Mesodermal cell (in vitro differentiated cells): ENCODE measurements at regions not wholly inside any gene's neighbourhood (a gene's known extent, or its start where the extent isn't known, plus 50 kb on each side); places are given as distances from the start of the nearest gene placed in this dataset.

ENCODE experiments used
- H3K27ac ChIP-seq: 2 replicates; pipeline ENCODE4 v1.7.0; 2013; ENCODE audit warnings: mild to moderate bottlenecking, low read depth, low read length, moderate library complexity; ENCODE audit not compliant: severe bottlenecking
- H3K36me3 ChIP-seq: 2 replicates; pipeline ENCODE4 v1.7.1; 2013; ENCODE audit warnings: mild to moderate bottlenecking, low read length, moderate library complexity; ENCODE audit not compliant: control insufficient read depth, insufficient read depth
- H3K4me1 ChIP-seq: one replicate; pipeline ENCODE4 v1.7.1; 2013; ENCODE audit warnings: mild to moderate bottlenecking, low read length; ENCODE audit not compliant: insufficient read depth, control insufficient read depth, poor library complexity, severe bottlenecking
- H3K4me3 ChIP-seq: 2 replicates; pipeline ENCODE4 v1.7.0; 2013; ENCODE audit warnings: low read length, control low read depth, mild to moderate bottlenecking; ENCODE audit not compliant: insufficient read depth, poor library complexity, severe bottlenecking; ENCODE audit errors: extremely low read depth
- H3K9me3 ChIP-seq: 2 replicates; pipeline ENCODE4 v1.7.1; 2013; ENCODE audit warnings: mild to moderate bottlenecking, low read length, moderate library complexity; ENCODE audit not compliant: control insufficient read depth
- WGBS, 2 experiments: methylation state at CpG; one replicate each; pipeline ENCODE4 v1.1.5; 2013; ENCODE audit warnings: missing lambda C conversion rate in 2 of 2; ENCODE audit not compliant: insufficient coverage in 2 of 2; 5-methylcytosine and 5-hydroxymethylcytosine counted together

GRCh38 chr13:44219577-44220548, 153.8 kb upstream of the SERP2 start:
- no peak overlapping the region for H3K27ac ChIP-seq
- H3K4me3 ChIP-seq, result no peak overlapping the region
- no peaks in the 10 kb centered on the region for H3K9me3 ChIP-seq
- no peaks in the 10 kb centered on the region for H3K4me1 ChIP-seq
- 90 to 96% methylated on average over 9 to 12 of the region's 13 CpGs for WGBS, 2 experiments
- no peaks in the 10 kb centered on the region for H3K36me3 ChIP-seq

GRCh38 chr13:44220948-44221347, 152.7 kb upstream of the SERP2 start:
- H3K9me3 ChIP-seq, result peaks cover 3% of the 10 kb centered on the region
- no peaks in the 10 kb centered on the region for H3K36me3 ChIP-seq
- H3K4me3 ChIP-seq, result no peak overlapping the region
- 96 to 100% methylated on average over 2 of the region's 3 CpGs for WGBS, 2 experiments
- no peak overlapping the region for H3K27ac ChIP-seq
- H3K4me1 ChIP-seq, result no peaks in the 10 kb centered on the region

DNA sequence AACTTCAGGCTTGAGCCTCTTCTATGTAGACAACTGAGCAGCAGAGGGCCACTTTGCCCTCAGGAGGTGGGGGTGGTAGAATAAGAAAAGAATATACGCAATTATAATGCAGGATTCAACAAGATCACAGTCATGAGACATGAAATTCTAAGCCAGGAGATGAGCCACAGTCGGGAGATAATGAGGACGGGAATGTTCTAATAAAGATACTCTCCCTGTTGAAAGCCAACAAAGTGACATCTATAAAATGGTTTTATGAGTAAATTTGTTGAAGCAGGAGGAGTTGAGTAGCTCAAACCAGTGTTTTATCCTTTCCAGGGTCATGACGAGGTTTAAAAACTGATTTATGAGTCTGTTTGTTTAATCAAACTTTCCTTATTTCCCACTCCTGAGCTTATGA, 152.0 kb upstream of the SERP2 start:
- WGBS, 2 experiments, result 80 to 96% methylated on average over 2 to 3 of the region's 4 CpGs
- H3K36me3 ChIP-seq, result no peaks in the 10 kb centered on the region
- H3K27ac ChIP-seq, result no peak overlapping the region
- H3K4me3 ChIP-seq, result no peak overlapping the region
- H3K9me3 ChIP-seq, result peaks cover 3% of the 10 kb centered on the region
- H3K4me1 ChIP-seq, result no peaks in the 10 kb centered on the region

DNA sequence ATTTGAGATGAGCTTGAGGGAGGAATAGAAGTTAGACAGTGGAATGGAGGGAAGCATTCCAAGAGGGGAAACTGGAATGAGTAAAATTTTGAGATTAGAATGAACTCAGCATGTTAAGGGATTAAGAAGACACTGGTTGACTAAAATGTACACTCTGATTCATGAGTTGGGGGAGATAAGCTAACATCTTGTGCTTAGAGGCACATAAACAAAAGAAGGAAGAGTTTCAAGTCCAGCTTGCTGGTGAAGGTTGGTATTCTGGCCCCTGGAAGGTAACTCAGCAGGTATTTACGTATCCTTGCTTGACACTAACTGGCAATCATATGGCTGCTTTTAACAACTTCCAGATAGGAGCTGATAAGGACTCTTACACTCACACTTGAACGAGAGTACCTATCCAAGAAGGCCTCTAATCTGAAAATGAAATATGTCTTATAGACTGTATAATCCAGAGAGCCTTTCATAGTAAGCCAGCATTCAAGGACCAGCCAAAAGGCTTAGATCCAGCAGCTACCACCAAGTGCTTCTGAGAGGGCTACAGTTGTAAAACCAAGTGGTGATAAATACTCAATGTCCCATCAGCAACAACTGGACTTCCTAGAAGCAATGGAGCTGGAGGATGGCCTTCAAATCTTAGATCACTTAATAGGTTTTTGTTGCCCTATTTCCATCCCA, 149.7 kb upstream of the SERP2 start:
- peaks cover 3% of the 10 kb centered on the region for H3K9me3 ChIP-seq
- no peaks in the 10 kb centered on the region for H3K4me1 ChIP-seq
- no peak overlapping the region for H3K27ac ChIP-seq
- no peak overlapping the region for H3K4me3 ChIP-seq
- no peaks in the 10 kb centered on the region for H3K36me3 ChIP-seq
- 14% methylated on average over 1 of the region's 2 CpGs; no CpG with 5 or more reads in 1 of the 2 experiments for WGBS, 2 experiments

- WGBS, 2 experiments, result no CpG with 5 or more reads among the region's 2 CpGs
- Histone ChIP-seq H3K36me3 (no peaks in the 10 kb centered on the region), H3K4me1 (no peaks in the 10 kb centered on the region), H3K4me3 (no peak overlapping the region), H3K9me3 (peaks cover 3% of the 10 kb centered on the region), H3K27ac (no peak overlapping the region)
These were observed 149.0 kb upstream of the SERP2 start for GRCh38 chr13:44224450-44225149.

DNA sequence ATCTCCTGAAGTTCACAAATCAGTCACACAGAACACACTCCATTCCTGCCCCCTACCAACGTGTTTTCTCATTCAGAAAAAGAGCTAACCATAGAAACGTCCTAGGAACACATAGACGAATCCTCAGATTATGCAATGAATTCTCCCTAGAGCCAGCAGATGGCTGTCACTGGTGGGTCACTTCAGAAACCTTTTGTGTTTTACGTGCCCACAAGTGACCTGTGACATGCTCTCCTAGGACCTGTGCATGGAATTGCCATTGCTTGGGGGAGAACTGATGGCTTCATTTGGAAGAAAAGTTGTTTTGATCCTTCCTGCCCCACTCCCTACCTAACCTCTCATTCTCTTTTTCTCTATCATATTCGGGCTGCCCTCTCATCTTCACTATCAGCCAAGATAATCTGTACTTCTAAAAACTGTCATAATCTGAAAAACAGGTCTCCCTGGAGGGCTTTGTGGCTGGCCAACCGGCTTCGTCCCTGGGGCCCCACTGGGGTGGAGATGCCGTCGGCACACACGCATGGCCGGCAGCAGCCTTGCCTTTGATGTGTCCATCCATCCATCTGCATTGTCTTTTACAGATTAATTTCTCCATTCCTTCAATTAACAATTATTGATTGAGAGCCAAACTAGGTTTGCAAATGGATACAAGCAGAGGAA, 144.1 kb upstream of the SERP2 start:
- Histone ChIP-seq H3K36me3 (no peaks in the 10 kb centered on the region), H3K4me3 (no peak overlapping the region), H3K9me3 (peaks cover 3% of the 10 kb centered on the region), H3K4me1 (no peaks in the 10 kb centered on the region), H3K27ac (no peak overlapping the region)
- 90 to 95% methylated on average over 7 to 11 of the region's 11 CpGs for WGBS, 2 experiments

- Histone ChIP-seq H3K36me3 (no peaks in the 10 kb centered on the region), H3K4me1 (no peaks in the 10 kb centered on the region), H3K27ac (no peak overlapping the region), H3K9me3 (peaks cover 3% of the 10 kb centered on the region), H3K4me3 (no peak overlapping the region)
- 82 to 100% methylated on average over 4 of the region's 7 CpGs for WGBS, 2 experiments
These were observed 143.6 kb upstream of the SERP2 start for GRCh38 chr13:44230071-44230470.

DNA sequence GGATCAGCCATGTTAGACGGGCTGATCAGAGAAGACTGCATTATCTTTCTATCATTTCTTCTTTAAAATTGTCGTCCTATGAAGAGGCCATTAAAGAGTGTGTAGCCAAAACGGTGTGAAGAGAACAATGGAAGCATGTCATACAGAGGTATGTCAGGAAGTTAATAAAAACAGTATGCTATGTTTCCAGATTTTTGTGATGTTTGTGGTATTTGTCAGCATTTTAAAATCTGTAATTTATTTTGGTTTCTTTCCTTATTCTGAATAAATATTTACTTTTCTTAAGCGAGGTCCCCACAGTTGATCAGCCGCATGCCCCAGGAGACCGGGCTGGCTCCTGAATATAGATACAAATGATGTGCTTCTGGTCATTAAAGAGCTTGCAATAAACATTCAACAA, 142.9 kb upstream of the SERP2 start:
- H3K36me3 ChIP-seq, result no peaks in the 10 kb centered on the region
- 100% methylated on average over 2 to 3 of the region's 6 CpGs for WGBS, 2 experiments
- no peaks in the 10 kb centered on the region for H3K9me3 ChIP-seq
- H3K4me1 ChIP-seq, result no peaks in the 10 kb centered on the region
- H3K4me3 ChIP-seq, result no peak overlapping the region
- H3K27ac ChIP-seq, result no peak overlapping the region

GRCh38 chr13:44231786-44232516, 141.7 kb upstream of the SERP2 start:
- H3K4me1 ChIP-seq, result no peaks in the 10 kb centered on the region
- H3K9me3 ChIP-seq, result no peaks in the 10 kb centered on the region
- H3K36me3 ChIP-seq, result no peaks in the 10 kb centered on the region
- no peak overlapping the region for H3K4me3 ChIP-seq
- 85% methylated on average over 14 to 15 of the region's 15 CpGs for WGBS, 2 experiments
- no peak overlapping the region for H3K27ac ChIP-seq

DNA sequence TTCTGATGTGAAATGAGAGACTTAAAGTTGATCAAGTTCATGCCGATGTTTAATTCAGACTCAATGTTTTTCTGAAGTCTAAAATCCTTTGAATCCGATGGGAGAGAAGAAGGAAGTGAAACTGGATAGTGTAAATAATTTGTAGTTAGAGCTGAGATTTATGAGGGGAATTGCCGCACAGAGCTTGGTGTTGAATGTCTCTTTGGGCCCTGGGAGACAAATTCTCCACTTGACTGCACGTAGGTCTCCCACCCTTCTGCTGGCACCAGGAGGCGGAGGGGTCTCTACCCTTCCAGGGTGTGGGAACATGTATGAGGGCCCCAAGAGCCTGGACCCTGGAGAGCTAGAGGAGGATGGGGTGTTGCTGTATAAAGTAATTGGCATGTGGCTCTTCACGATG, 140.8 kb upstream of the SERP2 start:
- Histone ChIP-seq H3K9me3 (no peaks in the 10 kb centered on the region), H3K27ac (no peak overlapping the region), H3K36me3 (no peaks in the 10 kb centered on the region), H3K4me3 (no peak overlapping the region), H3K4me1 (peaks cover 6% of the 10 kb centered on the region)
- 90 to 94% methylated on average over 4 to 5 of the region's 6 CpGs for WGBS, 2 experiments
